ENCODE measurements at regions not wholly inside any gene's neighbourhood (a gene's known extent, or its start where the extent isn't known, plus 50 kb on each side); places are given as distances from the start of the nearest gene placed in this dataset.

- H3K4me3 ChIP-seq: no peak overlapping the region
- no peaks in the 10 kb centered on the region for H3K9me3 ChIP-seq
- H3K27ac ChIP-seq: no peak overlapping the region
- TF ChIP-seq POLR2A (IDR thresholded peaks at IDR 0.05) (no peak), CTCF (IDR thresholded peaks at IDR 0.05 in 4 of 5, conservative IDR thresholded peaks at IDR 0.05 in 1 of 5) (no peak)
- no peaks in the 10 kb centered on the region for H3K27me3 ChIP-seq
- ATAC-seq: no peak
- H3K36me3 ChIP-seq: no peaks in the 10 kb centered on the region
- in situ Hi-C loops (cut with MboI; ENCODE audit: low sequenced_read_pairs in 4 of 4): no loop called here
- no peak for DNase-seq
- intact Hi-C loops (cut with DNase I; ENCODE audit: low total_unique reads): no loop called here
- no peaks in the 10 kb centered on the region for H3K4me1 ChIP-seq
These were observed 74.3 kb upstream of the CCDC150 start for GRCh38 chr2:196565106-196565765.

GRCh38 chr2:196565982-196566381 is 73.5 kb upstream of the CCDC150 start:
- H3K4me3 ChIP-seq: no peak overlapping the region
- in situ Hi-C loops (cut with MboI; ENCODE audit: low sequenced_read_pairs in 4 of 4) (no loop called here), intact Hi-C loops (cut with DNase I; ENCODE audit: low total_unique reads) (no loop called here)
- DNase-seq (no peak), ATAC-seq (no peak)
- H3K9me3 ChIP-seq: no peaks in the 10 kb centered on the region
- no peaks in the 10 kb centered on the region for H3K4me1 ChIP-seq
- no peaks in the 10 kb centered on the region for H3K36me3 ChIP-seq
- no peak overlapping the region for H3K27ac ChIP-seq
- no peaks in the 10 kb centered on the region for H3K27me3 ChIP-seq
- TF ChIP-seq POLR2A (IDR thresholded peaks at IDR 0.05): no peak
- TF ChIP-seq CTCF (IDR thresholded peaks at IDR 0.05 in 4 of 5, conservative IDR thresholded peaks at IDR 0.05 in 1 of 5): no peak

GRCh38 chr2:196566961-196567666 is 72.4 kb upstream of the CCDC150 start:
- intact Hi-C loops (cut with DNase I; ENCODE audit: low total_unique reads) (no loop called here), in situ Hi-C loops (cut with MboI; ENCODE audit: low sequenced_read_pairs in 4 of 4) (no loop called here)
- Histone ChIP-seq H3K4me3 (no peak overlapping the region), H3K27ac (no peak overlapping the region), H3K36me3 (no peaks in the 10 kb centered on the region), H3K9me3 (no peaks in the 10 kb centered on the region), H3K27me3 (no peaks in the 10 kb centered on the region), H3K4me1 (no peaks in the 10 kb centered on the region)
- DNase-seq (no peak), ATAC-seq (no peak)
- TF ChIP-seq CTCF (IDR thresholded peaks at IDR 0.05 in 4 of 5, conservative IDR thresholded peaks at IDR 0.05 in 1 of 5) (no peak), POLR2A (IDR thresholded peaks at IDR 0.05) (no peak)

GRCh38 chr2:196568506-196568905 is 71.0 kb upstream of the CCDC150 start:
- no peak for DNase-seq
- H3K36me3 ChIP-seq: no peaks in the 10 kb centered on the region

More at GRCh38 chr2:196568506-196568905, 71.0 kb upstream of the CCDC150 start:
- TF ChIP-seq CTCF (IDR thresholded peaks at IDR 0.05 in 4 of 5, conservative IDR thresholded peaks at IDR 0.05 in 1 of 5): no peak
- no peak for TF ChIP-seq POLR2A (IDR thresholded peaks at IDR 0.05)
- intact Hi-C loops (cut with DNase I; ENCODE audit: low total_unique reads) (no loop called here), in situ Hi-C loops (cut with MboI; ENCODE audit: low sequenced_read_pairs in 4 of 4) (no loop called here)
- Histone ChIP-seq H3K27ac (no peak overlapping the region), H3K27me3 (no peaks in the 10 kb centered on the region), H3K4me1 (no peaks in the 10 kb centered on the region), H3K9me3 (no peaks in the 10 kb centered on the region), H3K4me3 (no peak overlapping the region)
- ATAC-seq: no peak

All from gastrocnemius medialis (tissue), 4 donors.